22Rv1 (cell line): ENCODE measurements at regions not wholly inside any gene's neighbourhood (a gene's known extent, or its start where the extent isn't known, plus 50 kb on each side); places are given as distances from the start of the nearest gene placed in this dataset.

Source experiments
- ZFX ChIP-seq: fragments of 450-650 bp; IDR thresholded peaks from 2 replicates; pipeline ENCODE4 v1.6.1; 2017; ENCODE audit warnings: antibody characterized with exemption, borderline replicate concordance
- TF ChIP-seq, protein P1 (sequence below): fragments of 450-650 bp; IDR thresholded peaks from 2 replicates; pipeline ENCODE4 v1.5.1; 2017; ENCODE audit warnings: mild to moderate bottlenecking

- TF ChIP-seq, protein P1, sequence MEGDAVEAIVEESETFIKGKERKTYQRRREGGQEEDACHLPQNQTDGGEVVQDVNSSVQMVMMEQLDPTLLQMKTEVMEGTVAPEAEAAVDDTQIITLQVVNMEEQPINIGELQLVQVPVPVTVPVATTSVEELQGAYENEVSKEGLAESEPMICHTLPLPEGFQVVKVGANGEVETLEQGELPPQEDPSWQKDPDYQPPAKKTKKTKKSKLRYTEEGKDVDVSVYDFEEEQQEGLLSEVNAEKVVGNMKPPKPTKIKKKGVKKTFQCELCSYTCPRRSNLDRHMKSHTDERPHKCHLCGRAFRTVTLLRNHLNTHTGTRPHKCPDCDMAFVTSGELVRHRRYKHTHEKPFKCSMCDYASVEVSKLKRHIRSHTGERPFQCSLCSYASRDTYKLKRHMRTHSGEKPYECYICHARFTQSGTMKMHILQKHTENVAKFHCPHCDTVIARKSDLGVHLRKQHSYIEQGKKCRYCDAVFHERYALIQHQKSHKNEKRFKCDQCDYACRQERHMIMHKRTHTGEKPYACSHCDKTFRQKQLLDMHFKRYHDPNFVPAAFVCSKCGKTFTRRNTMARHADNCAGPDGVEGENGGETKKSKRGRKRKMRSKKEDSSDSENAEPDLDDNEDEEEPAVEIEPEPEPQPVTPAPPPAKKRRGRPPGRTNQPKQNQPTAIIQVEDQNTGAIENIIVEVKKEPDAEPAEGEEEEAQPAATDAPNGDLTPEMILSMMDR = no peak
- TF ChIP-seq ZFX = no peak
Measured at GRCh38 chr12:13905794-13906193, 75.6 kb downstream of the GRIN2B start.
